SK-N-SH (cell line): ENCODE measurements at regions not wholly inside any gene's neighbourhood (a gene's known extent, or its start where the extent isn't known, plus 50 kb on each side); places are given as distances from the start of the nearest gene placed in this dataset.

ENCODE experiments used
- CTCF ChIA-PET: fragments of 300-600, 350-600 bp; formaldehyde crosslinking; extraction: SDS; loops from one replicate; lab custom pipeline; 2021; lab: Yijun Ruan, JAX
- POLR2A ChIA-PET: fragments of 350-600 bp; sonication (Branson Sonifier 250); formaldehyde crosslinking; extraction: SDS; loops from one replicate; lab custom pipeline; 2020; ENCODE audit warnings: antibody characterized with exemption, inconsistent platforms; lab: Yijun Ruan, JAX
- DNase-seq: peaks from one replicate; pipeline ENCODE4 v3.0.0; 2012
- H2AFZ ChIP-seq: fragments of 200-600 bp; sonication (generic); 2 replicates; pipeline ENCODE4 v1.8.1; 2016; ENCODE audit warnings: antibody characterized with exemption, mild to moderate bottlenecking, low read depth
- H3F3A ChIP-seq: fragments of 200-600 bp; sonication (generic); replicated peaks from 2 replicates; pipeline ENCODE3; 2016; ENCODE audit warnings: antibody characterized with exemption, mild to moderate bottlenecking; ENCODE audit not compliant: insufficient read depth
- H3K27ac ChIP-seq, 2 experiments: fragments of 200-500 bp in 1 of 2; fragments of 200-600 bp in 1 of 2; sonication (Bioruptor generic) in 1 of 2; sonication (generic), shearing (Covaris generic) in 1 of 2; 2 replicates each; pipeline versions ENCODE4 v1.5.1 to v1.6.1; 2014 to 2016; ENCODE audit warnings: low read depth in 2 of 2, inconsistent platforms in 1 of 2, low read length in 1 of 2, mild to moderate bottlenecking in 1 of 2, mixed read lengths in 1 of 2
- H3K27me3 ChIP-seq: fragments of 200-600 bp; sonication (generic), shearing (Covaris generic); 2 replicates; pipeline ENCODE4 v1.6.1; 2016; ENCODE audit warnings: mixed run types; ENCODE audit not compliant: insufficient read depth
- H3K36me3 ChIP-seq, 2 experiments: fragments of 200-500 bp in 1 of 2; fragments of 200-600 bp in 1 of 2; sonication (Bioruptor generic) in 1 of 2; sonication (generic) in 1 of 2; replicated peaks in 1 of 2; 2 replicates each; pipeline versions ENCODE3 to v1.5.1; 2014 to 2016; ENCODE audit warnings: low read length in 1 of 2, mild to moderate bottlenecking in 1 of 2; ENCODE audit not compliant: insufficient read depth in 2 of 2, control insufficient read depth in 1 of 2
- H3K4me1 ChIP-seq, 2 experiments: fragments of 200-500 bp in 1 of 2; fragments of 200-600 bp in 1 of 2; sonication (Bioruptor generic) in 1 of 2; sonication (generic), shearing (Covaris generic) in 1 of 2; 2 replicates each; pipeline versions ENCODE4 v1.5.1 to v1.6.1; 2014 to 2016; ENCODE audit warnings: low read depth in 1 of 2, low read length in 1 of 2, mixed run types in 1 of 2; ENCODE audit not compliant: insufficient read depth in 2 of 2, control insufficient read depth in 1 of 2
- H3K4me2 ChIP-seq: fragments of 200-600 bp; sonication (generic), shearing (Covaris generic); 2 replicates; pipeline ENCODE4 v1.6.1; 2017; ENCODE audit warnings: mixed run types
- H3K4me3 ChIP-seq, 2 experiments: fragments of 200-500 bp in 1 of 2; fragments of 200-600 bp in 1 of 2; sonication (Bioruptor generic) in 1 of 2; sonication (generic), shearing (Covaris generic) in 1 of 2; 2 replicates each; pipeline versions ENCODE4 v1.5.1 to v1.8.1; 2014 to 2016; ENCODE audit warnings: low read depth in 2 of 2, inconsistent platforms in 1 of 2, low read length in 1 of 2, mild to moderate bottlenecking in 1 of 2, mixed read lengths in 1 of 2, moderate library complexity in 1 of 2
- H3K79me2 ChIP-seq: fragments of 200-600 bp; sonication (generic); 2 replicates; pipeline ENCODE4 v1.8.1; 2017; ENCODE audit warnings: mild to moderate bottlenecking; ENCODE audit not compliant: insufficient read depth
- H3K9ac ChIP-seq: fragments of 200-600 bp; sonication (generic); 2 replicates; pipeline ENCODE4 v1.6.1; 2017; ENCODE audit warnings: mixed run types
- H3K9me2 ChIP-seq: fragments of 200-600 bp; sonication (generic); 2 replicates; pipeline ENCODE4 v1.6.1; 2017; ENCODE audit warnings: mixed run types
- H3K9me3 ChIP-seq: fragments of 200-600 bp; sonication (generic); 2 replicates; pipeline ENCODE4 v1.6.1; 2017; ENCODE audit warnings: mixed run types, mild to moderate bottlenecking, moderate library complexity
- H4K20me1 ChIP-seq: fragments of 200-600 bp; sonication (generic); 2 replicates; pipeline ENCODE4 v1.6.1; 2017; ENCODE audit warnings: mild to moderate bottlenecking, mixed run types; ENCODE audit not compliant: insufficient read depth
- CHD2 ChIP-seq: fragments of 150-350 bp; IDR thresholded peaks from 2 replicates; pipeline ENCODE4 v1.6.1; 2018; ENCODE audit warnings: low read length; ENCODE audit not compliant: partially characterized antibody
- EP300 ChIP-seq, 2 experiments: IDR thresholded peaks; 2 replicates each; pipeline versions ENCODE4 v1.4.0 to v1.6.1; 2012; ENCODE audit warnings: borderline replicate concordance in 1 of 2, low read depth in 1 of 2, low read length in 1 of 2
- FOSL2 ChIP-seq: IDR thresholded peaks from 2 replicates; pipeline ENCODE4 v1.4.0; 2012; ENCODE audit warnings: low read depth, mild to moderate bottlenecking, moderate library complexity, borderline replicate concordance
- FOXJ3 ChIP-seq: sonication (generic); formaldehyde crosslinking; IDR thresholded peaks from 2 replicates; pipeline ENCODE4 v1.5.1; 2020; ENCODE audit warnings: mild to moderate bottlenecking, missing genetic modification reagents
- GABPA ChIP-seq: IDR thresholded peaks from 2 replicates; pipeline ENCODE4 v1.4.0; 2012; ENCODE audit warnings: low read depth, mild to moderate bottlenecking
- IRF3 ChIP-seq: fragments of 150-350 bp; IDR thresholded peaks from 2 replicates; pipeline ENCODE4 v1.6.1; 2016; ENCODE audit warnings: mild to moderate bottlenecking, low read depth, low read length
- JUND ChIP-seq: IDR thresholded peaks from 2 replicates; pipeline ENCODE4 v1.4.0; 2012
- MEF2A ChIP-seq: IDR thresholded peaks from 2 replicates; pipeline ENCODE4 v1.4.0; 2012; ENCODE audit warnings: low read depth, borderline replicate concordance
- MXI1 ChIP-seq: IDR thresholded peaks from 2 replicates; pipeline ENCODE4 v1.6.1; 2012; ENCODE audit warnings: mild to moderate bottlenecking, low read depth, low read length, improper control_type of control experiment
- RAD21 ChIP-seq: IDR thresholded peaks from 2 replicates; pipeline ENCODE4 v1.6.1; 2012; ENCODE audit warnings: mild to moderate bottlenecking, low read length
- RFX5 ChIP-seq: IDR thresholded peaks from 2 replicates; pipeline ENCODE4 v1.6.1; 2012; ENCODE audit warnings: mild to moderate bottlenecking, improper control_type of control experiment, low read length
- SIN3A ChIP-seq: IDR thresholded peaks from 2 replicates; pipeline ENCODE4 v1.6.1; 2012; ENCODE audit warnings: low read depth, mild to moderate bottlenecking, low read length, moderate library complexity, borderline replicate concordance
- SMC3 ChIP-seq: IDR thresholded peaks from 2 replicates; pipeline ENCODE4 v1.6.1; 2012; ENCODE audit warnings: low read depth, low read length, improper control_type of control experiment
- TCF12 ChIP-seq: IDR thresholded peaks from 2 replicates; pipeline ENCODE4 v1.4.0; 2012
- TEAD4 ChIP-seq: IDR thresholded peaks from 2 replicates; pipeline ENCODE4 v1.4.0; 2012; ENCODE audit warnings: mild to moderate bottlenecking, borderline replicate concordance; ENCODE audit not compliant: insufficient read depth
- USF2 ChIP-seq: fragments of 150-350 bp; IDR thresholded peaks from 2 replicates; pipeline ENCODE4 v1.6.1; 2017; ENCODE audit warnings: antibody characterized with exemption, low read length, low read depth, borderline replicate concordance
- WGBS: methylation state at CpG from one replicate; pipeline ENCODE4 v1.1.6; 2017; ENCODE audit warnings: low lambda C conversion rate; 5-methylcytosine and 5-hydroxymethylcytosine counted together
- TF ChIP-seq, protein P1 (sequence below): fragments of 200-600 bp; sonication (generic); IDR thresholded peaks from 2 replicates; pipeline ENCODE4 v1.6.1; 2017; ENCODE audit warnings: antibody characterized with exemption, mild to moderate bottlenecking, moderate library complexity
- TF ChIP-seq, protein P2 (sequence below): IDR thresholded peaks from 2 replicates; pipeline ENCODE4 v1.6.1; 2012; ENCODE audit warnings: mild to moderate bottlenecking, low read depth, low read length, moderate library complexity
- TF ChIP-seq, protein P3 (sequence below): IDR thresholded peaks from 2 replicates; pipeline ENCODE4 v1.4.0; 2012; ENCODE audit warnings: low read depth, borderline replicate concordance

GRCh38 chr7:13198036-13198435 lies 510.6 kb downstream of the ARL4A start:
- Histone ChIP-seq H3K27me3 (no peaks in the 10 kb centered on the region), H3K9ac (no peak overlapping the region), H3K4me2 (no peak overlapping the region), H2AFZ (no peak overlapping the region), H3F3A (no peaks in the 10 kb centered on the region), H3K9me3 (no peaks in the 10 kb centered on the region), H3K36me3 (no peaks in the 10 kb centered on the region), H3K79me2 (no peaks in the 10 kb centered on the region), H3K9me2 (no peaks in the 10 kb centered on the region), H4K20me1 (no peaks in the 10 kb centered on the region), H3K27ac (no peak overlapping the region), H3K4me1 (no peaks in the 10 kb centered on the region), H3K4me3 (no peak overlapping the region)
- WGBS, result 34% methylated on average over 2 of the region's 2 CpGs
- TF ChIP-seq, protein P1, sequence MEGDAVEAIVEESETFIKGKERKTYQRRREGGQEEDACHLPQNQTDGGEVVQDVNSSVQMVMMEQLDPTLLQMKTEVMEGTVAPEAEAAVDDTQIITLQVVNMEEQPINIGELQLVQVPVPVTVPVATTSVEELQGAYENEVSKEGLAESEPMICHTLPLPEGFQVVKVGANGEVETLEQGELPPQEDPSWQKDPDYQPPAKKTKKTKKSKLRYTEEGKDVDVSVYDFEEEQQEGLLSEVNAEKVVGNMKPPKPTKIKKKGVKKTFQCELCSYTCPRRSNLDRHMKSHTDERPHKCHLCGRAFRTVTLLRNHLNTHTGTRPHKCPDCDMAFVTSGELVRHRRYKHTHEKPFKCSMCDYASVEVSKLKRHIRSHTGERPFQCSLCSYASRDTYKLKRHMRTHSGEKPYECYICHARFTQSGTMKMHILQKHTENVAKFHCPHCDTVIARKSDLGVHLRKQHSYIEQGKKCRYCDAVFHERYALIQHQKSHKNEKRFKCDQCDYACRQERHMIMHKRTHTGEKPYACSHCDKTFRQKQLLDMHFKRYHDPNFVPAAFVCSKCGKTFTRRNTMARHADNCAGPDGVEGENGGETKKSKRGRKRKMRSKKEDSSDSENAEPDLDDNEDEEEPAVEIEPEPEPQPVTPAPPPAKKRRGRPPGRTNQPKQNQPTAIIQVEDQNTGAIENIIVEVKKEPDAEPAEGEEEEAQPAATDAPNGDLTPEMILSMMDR, result no peak
- no peak for TF ChIP-seq GABPA
- TF ChIP-seq JUND, result no peak
- TF ChIP-seq TEAD4, result no peak
- no peak for TF ChIP-seq SMC3
- no peak for DNase-seq
- ChIA-PET CTCF (interaction anchor here (0.6 to 1.4 kb wide), 2 partner anchors 16 to 1717 kb away, joined by 3 to 5 read pairs; no protein-coding TSS in a partner anchor), POLR2A (no interaction called here)

- Histone ChIP-seq H3K36me3 (no peaks in the 10 kb centered on the region), H3K9me3 (no peaks in the 10 kb centered on the region), H4K20me1 (no peaks in the 10 kb centered on the region), H3K9me2 (no peaks in the 10 kb centered on the region), H3F3A (no peaks in the 10 kb centered on the region), H3K27me3 (no peaks in the 10 kb centered on the region), H3K9ac (no peak overlapping the region), H3K4me1 (no peaks in the 10 kb centered on the region), H3K79me2 (no peaks in the 10 kb centered on the region), H2AFZ (no peak overlapping the region), H3K4me3 (no peak overlapping the region), H3K27ac (no peak overlapping the region), H3K4me2 (no peak overlapping the region)
- WGBS, result 4% methylated on average over 2 of the region's 2 CpGs
- ChIA-PET POLR2A (no interaction called here), CTCF (interaction anchor here (0.6 to 1.4 kb wide), 2 partner anchors 15 to 1716 kb away, joined by 3 to 5 read pairs; no protein-coding TSS in a partner anchor)
- no peak for DNase-seq
- no peak for TF ChIP-seq CHD2
- TF ChIP-seq, protein P2, sequence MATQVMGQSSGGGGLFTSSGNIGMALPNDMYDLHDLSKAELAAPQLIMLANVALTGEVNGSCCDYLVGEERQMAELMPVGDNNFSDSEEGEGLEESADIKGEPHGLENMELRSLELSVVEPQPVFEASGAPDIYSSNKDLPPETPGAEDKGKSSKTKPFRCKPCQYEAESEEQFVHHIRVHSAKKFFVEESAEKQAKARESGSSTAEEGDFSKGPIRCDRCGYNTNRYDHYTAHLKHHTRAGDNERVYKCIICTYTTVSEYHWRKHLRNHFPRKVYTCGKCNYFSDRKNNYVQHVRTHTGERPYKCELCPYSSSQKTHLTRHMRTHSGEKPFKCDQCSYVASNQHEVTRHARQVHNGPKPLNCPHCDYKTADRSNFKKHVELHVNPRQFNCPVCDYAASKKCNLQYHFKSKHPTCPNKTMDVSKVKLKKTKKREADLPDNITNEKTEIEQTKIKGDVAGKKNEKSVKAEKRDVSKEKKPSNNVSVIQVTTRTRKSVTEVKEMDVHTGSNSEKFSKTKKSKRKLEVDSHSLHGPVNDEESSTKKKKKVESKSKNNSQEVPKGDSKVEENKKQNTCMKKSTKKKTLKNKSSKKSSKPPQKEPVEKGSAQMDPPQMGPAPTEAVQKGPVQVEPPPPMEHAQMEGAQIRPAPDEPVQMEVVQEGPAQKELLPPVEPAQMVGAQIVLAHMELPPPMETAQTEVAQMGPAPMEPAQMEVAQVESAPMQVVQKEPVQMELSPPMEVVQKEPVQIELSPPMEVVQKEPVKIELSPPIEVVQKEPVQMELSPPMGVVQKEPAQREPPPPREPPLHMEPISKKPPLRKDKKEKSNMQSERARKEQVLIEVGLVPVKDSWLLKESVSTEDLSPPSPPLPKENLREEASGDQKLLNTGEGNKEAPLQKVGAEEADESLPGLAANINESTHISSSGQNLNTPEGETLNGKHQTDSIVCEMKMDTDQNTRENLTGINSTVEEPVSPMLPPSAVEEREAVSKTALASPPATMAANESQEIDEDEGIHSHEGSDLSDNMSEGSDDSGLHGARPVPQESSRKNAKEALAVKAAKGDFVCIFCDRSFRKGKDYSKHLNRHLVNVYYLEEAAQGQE, result no peak
- TF ChIP-seq FOXJ3 (CRISPR knock-in tag), result no peak
- TF ChIP-seq IRF3, result no peak
- no peak for TF ChIP-seq TEAD4
- TF ChIP-seq, protein P3, sequence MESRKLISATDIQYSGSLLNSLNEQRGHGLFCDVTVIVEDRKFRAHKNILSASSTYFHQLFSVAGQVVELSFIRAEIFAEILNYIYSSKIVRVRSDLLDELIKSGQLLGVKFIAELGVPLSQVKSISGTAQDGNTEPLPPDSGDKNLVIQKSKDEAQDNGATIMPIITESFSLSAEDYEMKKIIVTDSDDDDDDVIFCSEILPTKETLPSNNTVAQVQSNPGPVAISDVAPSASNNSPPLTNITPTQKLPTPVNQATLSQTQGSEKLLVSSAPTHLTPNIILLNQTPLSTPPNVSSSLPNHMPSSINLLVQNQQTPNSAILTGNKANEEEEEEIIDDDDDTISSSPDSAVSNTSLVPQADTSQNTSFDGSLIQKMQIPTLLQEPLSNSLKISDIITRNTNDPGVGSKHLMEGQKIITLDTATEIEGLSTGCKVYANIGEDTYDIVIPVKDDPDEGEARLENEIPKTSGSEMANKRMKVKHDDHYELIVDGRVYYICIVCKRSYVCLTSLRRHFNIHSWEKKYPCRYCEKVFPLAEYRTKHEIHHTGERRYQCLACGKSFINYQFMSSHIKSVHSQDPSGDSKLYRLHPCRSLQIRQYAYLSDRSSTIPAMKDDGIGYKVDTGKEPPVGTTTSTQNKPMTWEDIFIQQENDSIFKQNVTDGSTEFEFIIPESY, result no peak
- no peak for TF ChIP-seq TCF12
- no peak for TF ChIP-seq RAD21
- no peak for TF ChIP-seq FOSL2
- no peak for TF ChIP-seq GABPA
- no peak for TF ChIP-seq MEF2A
- TF ChIP-seq RFX5, result no peak
- TF ChIP-seq USF2, result no peak
- no peak for TF ChIP-seq MXI1
- TF ChIP-seq EP300 (IDR thresholded peaks at IDR 0.05; ENCODE audit: borderline replicate concordance in 1 of 2, low read depth in 1 of 2, low read length in 1 of 2), result no peak
- no peak for TF ChIP-seq SIN3A
These were observed 511.3 kb downstream of the ARL4A start for GRCh38 chr7:13198727-13199126.
